SK-MEL-5 (cell line): ENCODE measurements at regions not wholly inside any gene's neighbourhood (a gene's known extent, or its start where the extent isn't known, plus 50 kb on each side); places are given as distances from the start of the nearest gene placed in this dataset.

Experiments used
- DNase-seq: peaks from one replicate; pipeline ENCODE4 v3.0.0-alpha.2; 2016; ENCODE audit warnings: low read depth, low spot score
- in situ Hi-C: cut with HindIII; loops from 2 replicates; pipeline ENCODE4 v1.10.0; 2016; ENCODE audit warnings: low sequenced_read_pairs, high pct_unique_total_duplicates, low pct_unique_long_range_greater_than_20kb

- no peak for DNase-seq
- in situ Hi-C loops = no loop called here
Observed at GRCh38 chr7:25279705-25280104, 51.4 kb upstream of the NPVF start.

GRCh38 chr7:25280181-25280580, 51.9 kb upstream of the NPVF start:
- no peak for DNase-seq
- in situ Hi-C loops = no loop called here

- DNase-seq = no peak
- in situ Hi-C loops = no loop called here
Observed at GRCh38 chr7:25282194-25282593, 53.9 kb upstream of the NPVF start.

GRCh38 chr7:25286756-25287155, 58.5 kb upstream of the NPVF start:
- in situ Hi-C loops = no loop called here
- no peak for DNase-seq

- in situ Hi-C loops = no loop called here
Observed at GRCh38 chr7:25287291-25287690, 59.0 kb upstream of the NPVF start.

GRCh38 chr7:25288556-25289307, 60.4 kb upstream of the NPVF start:
- DNase-seq = no peak
- in situ Hi-C loops = no loop called here

More at GRCh38 chr7:25287291-25287690, 59.0 kb upstream of the NPVF start:
- no peak for DNase-seq

- DNase-seq = no peak
- in situ Hi-C loops = no loop called here
Observed at GRCh38 chr7:25289518-25289917, 61.2 kb upstream of the NPVF start.

GRCh38 chr7:25294624-25295023, 66.3 kb upstream of the NPVF start:
- in situ Hi-C loops = no loop called here

GRCh38 chr7:25295387-25295786, 67.1 kb upstream of the NPVF start:
- DNase-seq = no peak
- in situ Hi-C loops = no loop called here

More at GRCh38 chr7:25294624-25295023, 66.3 kb upstream of the NPVF start:
- no peak for DNase-seq

- DNase-seq = no peak
- in situ Hi-C loops = no loop called here
Observed at GRCh38 chr7:25296086-25296485, 67.8 kb upstream of the NPVF start.

GRCh38 chr7:25297278-25297677, 69.0 kb upstream of the NPVF start:
- in situ Hi-C loops = no loop called here
- no peak for DNase-seq

- in situ Hi-C loops = no loop called here
Observed at GRCh38 chr7:25303281-25304181, 75.2 kb upstream of the NPVF start.

GRCh38 chr7:25304691-25305090, 76.4 kb upstream of the NPVF start:
- in situ Hi-C loops = no loop called here
- no peak for DNase-seq

More at GRCh38 chr7:25303281-25304181, 75.2 kb upstream of the NPVF start:
- peak; percentile 16 for DNase-seq

GRCh38 chr7:25305831-25306230, 77.5 kb upstream of the NPVF start:
- DNase-seq = no peak
- in situ Hi-C loops = no loop called here

GRCh38 chr7:25307624-25308023, 79.3 kb upstream of the NPVF start:
- no peak for DNase-seq

GRCh38 chr7:25308246-25308645, 80.0 kb upstream of the NPVF start:
- DNase-seq = peak; percentile 56
- in situ Hi-C loops = no loop called here

More at GRCh38 chr7:25307624-25308023, 79.3 kb upstream of the NPVF start:
- in situ Hi-C loops = no loop called here

- in situ Hi-C loops = no loop called here
- DNase-seq = no peak
Observed at GRCh38 chr7:25308906-25309705, 80.8 kb upstream of the NPVF start.

- DNase-seq = no peak
- in situ Hi-C loops = no loop called here
Observed at GRCh38 chr7:25310896-25311295, 82.6 kb upstream of the NPVF start.
